WTC11 (cell line): ENCODE measurements at regions not wholly inside any gene's neighbourhood (a gene's known extent, or its start where the extent isn't known, plus 50 kb on each side); places are given as distances from the start of the nearest gene placed in this dataset.

Experiments
- ATF2 ChIP-seq: sonication (generic); formaldehyde crosslinking; IDR thresholded peaks from 2 replicates; pipeline ENCODE4 v1.8.1; 2022; ENCODE audit warnings: low read depth, missing genetic modification reagents, borderline replicate concordance
- CTCF ChIP-seq: fragments of 200-600 bp; IDR thresholded peaks from 2 replicates; pipeline ENCODE4 v1.8.0; 2022; ENCODE audit warnings: antibody characterized with exemption
- E2F1 ChIP-seq: sonication (generic); formaldehyde crosslinking; IDR thresholded peaks from 2 replicates; pipeline ENCODE4 v1.8.0; 2022; ENCODE audit warnings: mild to moderate bottlenecking, missing genetic modification reagents
- ETV6 ChIP-seq: sonication (generic); formaldehyde crosslinking; IDR thresholded peaks from 2 replicates; pipeline ENCODE4 v1.8.1; 2022; ENCODE audit warnings: mild to moderate bottlenecking, missing genetic modification reagents
- FOXJ3 ChIP-seq: sonication (generic); formaldehyde crosslinking; IDR thresholded peaks from 2 replicates; pipeline ENCODE4 v1.9.0; 2021; ENCODE audit warnings: missing genetic modification reagents, mild to moderate bottlenecking, borderline replicate concordance
- FOXK1 ChIP-seq: sonication (generic); formaldehyde crosslinking; IDR thresholded peaks from 2 replicates; pipeline ENCODE4 v1.8.0; 2022; ENCODE audit warnings: mild to moderate bottlenecking, moderate library complexity, missing genetic modification reagents
- HMGXB4 ChIP-seq: sonication (generic); formaldehyde crosslinking; IDR thresholded peaks from 2 replicates; pipeline ENCODE4 v1.8.1; 2023; ENCODE audit warnings: mild to moderate bottlenecking, moderate library complexity, missing genetic modification reagents
- JUN ChIP-seq: sonication (generic); formaldehyde crosslinking; IDR thresholded peaks from 2 replicates; pipeline ENCODE4 v1.8.0; 2023; ENCODE audit warnings: mild to moderate bottlenecking, missing genetic modification reagents
- KAT7 ChIP-seq: sonication (generic); formaldehyde crosslinking; IDR thresholded peaks from 2 replicates; pipeline ENCODE4 v1.8.1; 2023; ENCODE audit warnings: missing genetic modification reagents, mild to moderate bottlenecking, borderline replicate concordance
- TEAD1 ChIP-seq: sonication (generic); formaldehyde crosslinking; IDR thresholded peaks from 2 replicates; pipeline ENCODE4 v1.8.0; 2022; ENCODE audit warnings: mild to moderate bottlenecking, missing genetic modification reagents
- USF1 ChIP-seq: sonication (generic); formaldehyde crosslinking; IDR thresholded peaks from 2 replicates; pipeline ENCODE4 v1.8.0; 2022; ENCODE audit warnings: mild to moderate bottlenecking, missing genetic modification reagents
- ZNF317 ChIP-seq: sonication (generic); formaldehyde crosslinking; IDR thresholded peaks from 2 replicates; pipeline ENCODE4 v1.8.1; 2023; ENCODE audit warnings: low read depth, mild to moderate bottlenecking, moderate library complexity, missing genetic modification reagents, borderline replicate concordance

GRCh38 chr5:26666371-26666770 lies 372.0 kb downstream of the CDH9 start:
- TF ChIP-seq CTCF (no peak), JUN (CRISPR knock-in tag) (no peak), ETV6 (no peak), FOXK1 (CRISPR knock-in tag) (no peak), USF1 (no peak), TEAD1 (CRISPR knock-in tag) (no peak), FOXJ3 (CRISPR knock-in tag) (no peak), HMGXB4 (CRISPR knock-in tag) (no peak), ATF2 (CRISPR knock-in tag) (no peak), ZNF317 (CRISPR knock-in tag) (no peak), E2F1 (CRISPR knock-in tag) (no peak), KAT7 (CRISPR knock-in tag) (no peak)
